ENCODE measurements at regions not wholly inside any gene's neighbourhood (a gene's known extent, or its start where the extent isn't known, plus 50 kb on each side); places are given as distances from the start of the nearest gene placed in this dataset.

- peak; percentile 85 for TF ChIP-seq GATA2 (IDR thresholded peaks at IDR 0.05; ENCODE audit: low read depth, low read length)
- TF ChIP-seq GATA3 (IDR thresholded peaks at IDR 0.05; ENCODE audit: low read depth, low read length) = peak; percentile 53; the same call in 1 of the 2 replicates
Measured at GRCh38 chr6:37109714-37110499, 60.0 kb upstream of the PIM1 start.

Measured in SH-SY5Y (cell line).